ENCODE measurements at regions not wholly inside any gene's neighbourhood (a gene's known extent, or its start where the extent isn't known, plus 50 kb on each side); places are given as distances from the start of the nearest gene placed in this dataset.

GRCh38 chr2:71988170-71988569 lies 159.5 kb downstream of the CYP26B1 start (continued):
- TF ChIP-seq AHDC1 (CRISPR knock-in tag; IDR thresholded peaks at IDR 0.05; ENCODE audit: borderline replicate concordance) (no peak), MBNL3 (CRISPR knock-in tag; conservative IDR thresholded peaks at IDR 0.05) (no peak)

GRCh38 chr2:71976685-71977084 lies 171.0 kb downstream of the CYP26B1 start:
- CTCF ChIA-PET (ENCODE audit: low intra/inter-chr PET ratio, low total read pairs): no interaction called here
- ATAC-seq (no peak), FAIRE-seq (no peak), DNase-seq (ENCODE audit: low spot score) (no peak)
- no peak overlapping the region for H3K4me3 ChIP-seq (replicated peaks in 1 of 3; ENCODE audit: insufficient read depth in 1 of 3, low read depth in 2 of 3, low read length in 3 of 3)
- no peaks in the 10 kb centered on the region for H4K20me1 ChIP-seq (ENCODE audit: insufficient read depth, low read length)
- H3K4me1 ChIP-seq (ENCODE audit: insufficient read depth, low read length): no peaks in the 10 kb centered on the region
- intact Hi-C loops (cut with micrococcal nuclease; ENCODE audit: unreplicated experiment): no loop called here
- H3K36me3 ChIP-seq (replicated peaks in 1 of 2; ENCODE audit: control insufficient read depth in 1 of 2, insufficient read depth in 2 of 2, low read length in 2 of 2): no peaks in the 10 kb centered on the region
- BruUV-seq (replicated peaks): no TSS peak
- no peak overlapping the region for H3K4me2 ChIP-seq (ENCODE audit: low read depth, low read length)
- no peak overlapping the region for H3K9ac ChIP-seq (ENCODE audit: insufficient read depth, low read depth, low read length)
- no peak overlapping the region for H2AFZ ChIP-seq (ENCODE audit: low read length)
- no peak overlapping the region for H3K27ac ChIP-seq (ENCODE audit: extremely low read length, insufficient read depth, low read length)
- in situ Hi-C loops (cut with HindIII; ENCODE audit: extremely low pct_ligation_motif_present, low pct_unique_long_range_greater_than_20kb): no loop called here
- WGBS (ENCODE audit: low lambda C conversion rate): 3% methylated on average over 1 of the region's 1 CpG
- H3K79me2 ChIP-seq (ENCODE audit: insufficient read depth, low read length): no peaks in the 10 kb centered on the region
- POLR2A ChIA-PET: no interaction called here
- TF ChIP-seq MAFK (conservative IDR thresholded peaks at IDR 0.05 in 1 of 2, IDR thresholded peaks at IDR 0.05 in 1 of 2; ENCODE audit: low read length in 2 of 2) (peak in 1 of 2 experiments; percentile 24; a peak in 2 of 4 replicates), PBX3 (CRISPR knock-in tag; IDR thresholded peaks at IDR 0.05; ENCODE audit: borderline replicate concordance) (no peak)
- H3K9me3 ChIP-seq (ENCODE audit: low read length): no peaks in the 10 kb centered on the region
- peaks cover 0 to 4% of the 10 kb centered on the region in 2 experiments; a peak in 3 of 5 replicates for H3K27me3 ChIP-seq (ENCODE audit: control insufficient read depth in 1 of 2, insufficient read depth in 2 of 2, low read length in 2 of 2)

Measured in HepG2 (cell line).